AG04450 (cell line): ENCODE measurements at regions not wholly inside any gene's neighbourhood (a gene's known extent, or its start where the extent isn't known, plus 50 kb on each side); places are given as distances from the start of the nearest gene placed in this dataset.

Experiments used
- CTCF ChIA-PET: fragments of 300-600, 350-600 bp; formaldehyde crosslinking; extraction: SDS; loops from one replicate; lab custom pipeline; 2022; ENCODE audit warnings: antibody characterized with exemption, inconsistent platforms; lab: Charles Lee
- POLR2A ChIA-PET: fragments of 350-600 bp; formaldehyde crosslinking; extraction: SDS; loops from one replicate; lab custom pipeline; 2021; ENCODE audit warnings: antibody characterized with exemption, inconsistent platforms; lab: Yijun Ruan, JAX
- DNase-seq: peaks from one replicate; pipeline ENCODE4 v3.0.0-alpha.2; 2011; ENCODE audit warnings: low read depth, low spot score
- H3K27ac ChIP-seq: one replicate; pipeline ENCODE4 v1.5.1; 2012; ENCODE audit warnings: low read depth, low read length, control low read depth
- H3K27me3 ChIP-seq: one replicate; pipeline ENCODE4 v1.6.0; 2012; ENCODE audit warnings: low read length; ENCODE audit not compliant: control insufficient read depth, insufficient read depth
- H3K4me3 ChIP-seq: 2 replicates; pipeline ENCODE4 v1.5.1; 2011; ENCODE audit warnings: mild to moderate bottlenecking, low read depth, low read length, control low read depth
- H3K9me3 ChIP-seq: 2 replicates; pipeline ENCODE4 v1.5.1; 2012; ENCODE audit warnings: low read length; ENCODE audit not compliant: control insufficient read depth, insufficient read depth
- TF ChIP-seq, protein P1 (sequence below): IDR thresholded peaks from 2 replicates; pipeline ENCODE4 v1.5.1; 2011; ENCODE audit warnings: low read depth, low read length, control low read depth, inconsistent platforms

DNA sequence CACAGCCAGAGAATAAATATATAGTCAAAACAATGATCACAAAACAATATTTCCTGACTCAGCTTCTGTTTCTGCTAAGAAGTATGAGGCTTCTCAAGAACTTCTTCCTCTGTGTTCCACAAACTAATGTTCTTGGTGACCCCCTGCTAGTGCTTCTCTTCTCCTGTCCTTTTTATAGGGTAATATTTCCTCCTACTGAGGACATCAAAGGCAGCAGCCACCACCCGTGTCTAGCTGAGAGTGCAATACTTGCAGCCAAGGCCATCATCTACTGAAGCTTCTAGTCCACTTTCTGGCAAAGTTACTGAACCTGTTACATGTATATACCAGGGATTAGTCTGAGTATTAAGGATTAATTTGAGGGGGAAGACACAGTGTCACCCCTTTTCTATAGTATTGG is 83.7 kb upstream of the SLC12A2 start:
- Histone ChIP-seq H3K4me3 (no peak overlapping the region), H3K27ac (no peak overlapping the region), H3K9me3 (no peaks in the 10 kb centered on the region), H3K27me3 (no peaks in the 10 kb centered on the region)
- no peak for DNase-seq
- POLR2A ChIA-PET: no interaction called here
- TF ChIP-seq, protein P1, sequence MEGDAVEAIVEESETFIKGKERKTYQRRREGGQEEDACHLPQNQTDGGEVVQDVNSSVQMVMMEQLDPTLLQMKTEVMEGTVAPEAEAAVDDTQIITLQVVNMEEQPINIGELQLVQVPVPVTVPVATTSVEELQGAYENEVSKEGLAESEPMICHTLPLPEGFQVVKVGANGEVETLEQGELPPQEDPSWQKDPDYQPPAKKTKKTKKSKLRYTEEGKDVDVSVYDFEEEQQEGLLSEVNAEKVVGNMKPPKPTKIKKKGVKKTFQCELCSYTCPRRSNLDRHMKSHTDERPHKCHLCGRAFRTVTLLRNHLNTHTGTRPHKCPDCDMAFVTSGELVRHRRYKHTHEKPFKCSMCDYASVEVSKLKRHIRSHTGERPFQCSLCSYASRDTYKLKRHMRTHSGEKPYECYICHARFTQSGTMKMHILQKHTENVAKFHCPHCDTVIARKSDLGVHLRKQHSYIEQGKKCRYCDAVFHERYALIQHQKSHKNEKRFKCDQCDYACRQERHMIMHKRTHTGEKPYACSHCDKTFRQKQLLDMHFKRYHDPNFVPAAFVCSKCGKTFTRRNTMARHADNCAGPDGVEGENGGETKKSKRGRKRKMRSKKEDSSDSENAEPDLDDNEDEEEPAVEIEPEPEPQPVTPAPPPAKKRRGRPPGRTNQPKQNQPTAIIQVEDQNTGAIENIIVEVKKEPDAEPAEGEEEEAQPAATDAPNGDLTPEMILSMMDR: no peak
- CTCF ChIA-PET: interaction anchor here (0.8 kb wide), 1 partner anchor 9 kb away, joined by 3 read pairs; no protein-coding TSS in a partner anchor

DNA sequence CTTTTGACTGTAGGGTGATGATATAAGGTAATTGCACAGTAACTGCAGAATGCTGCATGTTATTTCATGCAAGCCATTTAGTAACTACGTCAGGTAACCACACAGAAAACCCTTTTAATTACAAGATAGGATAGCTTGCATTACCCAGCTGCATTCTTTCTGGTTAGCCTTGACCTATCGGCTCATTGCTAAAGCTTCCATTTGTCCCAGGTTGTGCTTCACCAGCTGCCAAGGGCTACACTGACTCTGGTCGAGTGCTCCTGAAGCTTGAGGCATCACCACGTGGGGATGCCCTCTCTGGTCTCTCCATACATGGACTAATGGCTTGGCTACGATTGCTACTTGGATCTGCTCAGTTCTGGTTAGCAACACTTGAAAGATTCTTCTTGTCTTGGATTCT is 81.1 kb upstream of the SLC12A2 start:
- ChIA-PET POLR2A (no interaction called here), CTCF (no interaction called here)
- no peak overlapping the region for H3K4me3 ChIP-seq
- no peak for DNase-seq
- no peaks in the 10 kb centered on the region for H3K9me3 ChIP-seq
- H3K27me3 ChIP-seq: no peaks in the 10 kb centered on the region
- TF ChIP-seq, protein P1: no peak
- no peak overlapping the region for H3K27ac ChIP-seq

DNA sequence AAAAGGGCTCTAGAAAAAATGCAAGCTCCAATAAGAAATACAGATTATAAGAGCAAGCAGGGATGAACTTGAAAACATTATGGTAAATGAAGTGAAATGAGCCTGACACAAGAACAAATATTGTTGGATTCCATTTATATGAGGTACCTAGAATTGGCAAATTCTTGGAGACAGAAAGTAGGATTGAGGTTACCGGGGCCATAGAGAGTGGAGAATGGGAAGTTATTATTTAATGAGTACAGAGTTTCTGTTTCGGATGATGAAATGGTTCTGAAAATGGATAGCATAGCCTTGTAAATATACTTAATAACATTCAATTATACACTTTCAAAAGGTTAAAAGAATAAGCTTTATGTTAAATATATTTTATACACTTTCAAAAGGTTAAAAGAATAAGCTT is 75.6 kb upstream of the SLC12A2 start:
- TF ChIP-seq, protein P1: no peak
- ChIA-PET CTCF (interaction anchor here (0.5 kb wide), 2 partner anchors 105 to 386 kb away, joined by 3 read pairs; no protein-coding TSS in a partner anchor), POLR2A (no interaction called here)
- H3K27me3 ChIP-seq: no peaks in the 10 kb centered on the region
- no peaks in the 10 kb centered on the region for H3K9me3 ChIP-seq
- DNase-seq: no peak
- H3K27ac ChIP-seq: no peak overlapping the region
- no peak overlapping the region for H3K4me3 ChIP-seq

DNA sequence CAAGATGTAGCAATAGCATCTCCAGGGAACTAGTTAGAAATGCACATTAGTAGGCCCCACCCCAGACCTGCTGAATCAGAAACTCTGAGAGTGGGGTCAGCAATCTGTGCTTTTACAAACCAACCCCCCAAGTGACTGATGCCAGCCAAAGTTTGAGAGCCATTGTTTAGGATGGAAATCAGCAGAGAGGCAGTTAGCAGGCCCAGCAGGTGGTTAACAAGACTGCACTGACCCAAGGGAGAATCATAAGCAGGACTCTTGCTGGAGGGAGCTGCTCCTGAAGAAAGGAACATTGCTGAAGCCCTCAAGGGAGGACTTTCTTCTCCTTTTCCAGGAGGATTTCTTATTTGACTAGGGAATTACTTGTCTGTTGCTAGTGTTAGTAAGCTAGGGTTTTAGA is 74.2 kb upstream of the SLC12A2 start:
- H3K4me3 ChIP-seq: no peak overlapping the region
- DNase-seq: no peak
- TF ChIP-seq, protein P1: no peak
- ChIA-PET POLR2A (interaction anchor here (0.7 kb wide), 1 partner anchor 344 kb away, joined by 4 read pairs; no protein-coding TSS in a partner anchor), CTCF (no interaction called here)
- H3K27ac ChIP-seq: no peak overlapping the region
- no peaks in the 10 kb centered on the region for H3K27me3 ChIP-seq
- no peaks in the 10 kb centered on the region for H3K9me3 ChIP-seq

DNA sequence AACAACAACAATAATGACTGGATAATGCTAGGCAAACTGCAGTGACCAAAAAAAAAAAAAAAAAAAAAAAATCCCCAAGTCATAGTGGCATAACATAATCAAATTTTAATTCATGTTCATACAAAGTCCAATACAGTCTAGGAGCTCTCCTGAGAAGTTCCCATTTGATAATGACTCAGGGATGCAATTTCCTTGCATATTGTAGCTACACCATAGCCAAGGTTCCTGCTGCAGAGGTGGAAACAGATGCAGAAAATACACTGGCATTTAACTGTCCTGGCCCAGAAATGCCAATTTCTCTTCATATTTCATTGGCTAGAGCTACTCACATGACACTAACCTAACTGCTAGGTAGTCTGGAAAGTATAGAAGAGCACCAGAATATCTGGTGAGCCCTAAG is 72.2 kb upstream of the SLC12A2 start:
- no peak overlapping the region for H3K4me3 ChIP-seq
- CTCF ChIA-PET: interaction anchor here (0.6 kb wide), 1 partner anchor 60 kb away, joined by 3 read pairs; no protein-coding TSS in a partner anchor
- H3K27me3 ChIP-seq: no peaks in the 10 kb centered on the region
- H3K9me3 ChIP-seq: no peaks in the 10 kb centered on the region
- no peak overlapping the region for H3K27ac ChIP-seq
- no peak for DNase-seq
- TF ChIP-seq, protein P1: no peak
- POLR2A ChIA-PET: no interaction called here
